RPMI8226 (cell line): ENCODE measurements at regions not wholly inside any gene's neighbourhood (a gene's known extent, or its start where the extent isn't known, plus 50 kb on each side); places are given as distances from the start of the nearest gene placed in this dataset.
A peak's percentile ranks its signal among the peaks of the same experiment; 100 is the strongest.

ENCODE experiments used
- DNase-seq: peaks from one replicate; pipeline ENCODE4 v3.0.0-alpha.2; 2015

GRCh38 chr22:49112661-49113626 is 714.7 kb downstream of the BRD1 start:
- no peak for DNase-seq

GRCh38 chr22:49112176-49112575 is 715.5 kb downstream of the BRD1 start:
- no peak for DNase-seq

GRCh38 chr22:49111085-49111484 is 716.6 kb downstream of the BRD1 start:
- DNase-seq = no peak

- DNase-seq = no peak
Measured at GRCh38 chr22:49108636-49109315, 718.9 kb downstream of the BRD1 start.

- no peak for DNase-seq
Measured at GRCh38 chr22:49107961-49108530, 719.6 kb downstream of the BRD1 start.

GRCh38 chr22:49107561-49107960 is 720.1 kb downstream of the BRD1 start:
- no peak for DNase-seq

- DNase-seq = no peak
Measured at GRCh38 chr22:49106842-49107152, 720.9 kb downstream of the BRD1 start.

GRCh38 chr22:49106096-49106841 is 721.4 kb downstream of the BRD1 start:
- DNase-seq = no peak

GRCh38 chr22:49104434-49104833 is 723.2 kb downstream of the BRD1 start:
- no peak for DNase-seq

GRCh38 chr22:49103314-49104059 is 724.2 kb downstream of the BRD1 start:
- DNase-seq = peak; percentile 58

GRCh38 chr22:49102367-49102766 is 725.3 kb downstream of the BRD1 start:
- no peak for DNase-seq

- no peak for DNase-seq
Measured at GRCh38 chr22:49101873-49102272, 725.8 kb downstream of the BRD1 start.

- no peak for DNase-seq
Measured at GRCh38 chr22:49101225-49101624, 726.4 kb downstream of the BRD1 start.

GRCh38 chr22:49100773-49101172 is 726.9 kb downstream of the BRD1 start:
- no peak for DNase-seq

- DNase-seq = no peak
Measured at GRCh38 chr22:49100316-49100715, 727.4 kb downstream of the BRD1 start.

GRCh38 chr22:49099496-49100124 is 728.1 kb downstream of the BRD1 start:
- no peak for DNase-seq

GRCh38 chr22:49099089-49099488 is 728.6 kb downstream of the BRD1 start:
- DNase-seq = no peak

GRCh38 chr22:49097966-49098365 is 729.7 kb downstream of the BRD1 start:
- no peak for DNase-seq

GRCh38 chr22:49097171-49097925 is 730.3 kb downstream of the BRD1 start:
- no peak for DNase-seq

- no peak for DNase-seq
Measured at GRCh38 chr22:49096476-49096875, 731.2 kb downstream of the BRD1 start.

- no peak for DNase-seq
Measured at GRCh38 chr22:49095366-49095765, 732.3 kb downstream of the BRD1 start.
